D721Med (cell line): ENCODE measurements at regions not wholly inside any gene's neighbourhood (a gene's known extent, or its start where the extent isn't known, plus 50 kb on each side); places are given as distances from the start of the nearest gene placed in this dataset.

Source experiments
- DNase-seq: peaks from one replicate; pipeline ENCODE4 v3.0.0; 2011; ENCODE audit warnings: low spot score; ENCODE audit not compliant: insufficient read length
- FAIRE-seq: peaks from 2 replicates; lab custom pipeline; 2011; peaks lifted over from hg19 to GRCh38; lab: Jason Lieb, UNC
- CTCF ChIP-seq: IDR thresholded peaks from 2 replicates; pipeline ENCODE4 v1.5.1; 2012; ENCODE audit warnings: mild to moderate bottlenecking, control low read depth; ENCODE audit not compliant: insufficient read depth; ENCODE audit errors: missing control alignments

DNA sequence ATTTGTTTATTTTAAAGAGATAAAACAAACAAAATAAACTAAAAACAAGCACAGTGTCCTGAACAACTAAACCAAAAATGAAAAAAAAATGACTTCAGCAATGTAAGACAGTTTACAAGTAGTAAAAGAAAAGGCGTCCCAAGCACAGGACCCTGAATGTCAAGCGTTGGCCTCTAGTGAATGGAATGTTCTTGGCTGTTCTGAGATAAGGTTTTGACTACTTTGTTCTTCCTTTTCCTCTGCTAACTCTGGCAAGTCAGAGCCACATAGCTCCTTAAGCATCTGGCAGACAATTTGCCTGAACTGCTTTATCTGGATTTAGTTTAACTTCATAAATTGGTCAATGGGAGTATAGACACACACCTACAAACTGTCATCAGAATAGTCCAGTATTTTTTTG, 655.2 kb downstream of the ANXA1 start:
- FAIRE-seq (no peak), DNase-seq (no peak)
- no peak for TF ChIP-seq CTCF

DNA sequence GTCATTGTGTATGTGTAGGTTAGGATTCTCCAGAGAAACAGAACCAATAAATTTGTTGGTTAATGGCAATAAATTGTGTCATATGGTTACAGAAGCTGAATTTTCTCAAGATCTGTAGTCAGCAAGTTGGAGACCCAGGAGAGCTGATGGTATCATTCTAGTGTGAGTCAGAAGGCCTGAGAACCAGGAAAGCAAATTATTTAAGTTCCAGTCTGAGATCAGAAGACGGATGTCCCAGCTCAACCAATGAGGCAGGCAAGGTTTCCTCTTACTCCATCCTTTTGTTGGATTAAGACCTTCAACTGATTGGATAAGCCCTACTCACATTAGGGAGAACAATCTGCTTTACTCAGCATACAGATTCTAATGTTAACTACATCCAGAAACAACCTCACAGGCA, 656.3 kb downstream of the ANXA1 start:
- TF ChIP-seq CTCF: no peak
- FAIRE-seq (no peak), DNase-seq (no peak)

DNA sequence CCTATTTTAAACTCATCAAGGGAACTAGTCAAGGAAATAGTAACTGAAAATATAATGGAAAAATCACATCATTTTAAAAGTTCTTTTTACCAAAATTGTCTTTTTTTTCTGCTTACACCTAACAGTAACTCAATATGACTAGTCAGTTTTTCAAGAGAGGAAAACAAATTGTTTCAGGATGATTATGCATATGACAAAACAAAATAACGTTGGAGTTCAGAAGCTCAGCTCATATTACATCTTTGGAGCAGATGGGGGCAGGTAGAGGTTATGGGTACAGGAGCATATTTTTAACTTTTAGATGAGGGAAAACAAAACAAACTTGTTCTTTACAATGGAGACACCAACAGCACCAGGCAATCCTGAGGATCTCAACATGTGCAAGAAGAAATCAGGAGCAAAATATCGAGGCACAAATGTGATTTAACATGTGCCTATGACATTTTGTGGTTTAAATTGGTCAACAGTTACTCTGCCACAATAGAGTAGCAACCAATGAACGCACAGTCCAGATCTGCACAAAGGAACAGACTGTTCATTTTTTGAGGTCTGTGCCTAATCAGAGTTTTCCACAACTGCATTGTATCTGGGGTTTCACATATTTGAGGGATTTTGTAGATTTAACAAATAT, 659.0 kb downstream of the ANXA1 start:
- DNase-seq: no peak
- no peak for FAIRE-seq
- TF ChIP-seq CTCF: no peak

DNA sequence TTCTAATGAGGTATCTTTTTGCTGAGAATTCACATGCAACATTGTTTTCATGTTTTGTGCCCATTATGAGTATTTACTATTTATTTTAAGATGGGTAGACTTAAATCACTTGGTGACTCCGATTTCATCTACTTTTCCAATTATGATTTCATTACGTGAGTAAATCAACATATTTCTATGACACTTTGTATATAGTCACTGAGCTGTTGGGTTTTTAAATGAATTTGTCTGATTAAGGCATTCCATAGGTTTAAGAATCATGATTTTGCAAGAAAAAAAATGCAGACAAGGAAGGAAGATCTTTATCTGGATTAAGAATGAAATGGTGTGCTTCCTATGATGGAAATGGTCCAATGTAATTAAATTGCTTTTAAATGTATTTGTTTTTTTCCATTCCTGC, 661.9 kb downstream of the ANXA1 start:
- TF ChIP-seq CTCF: no peak
- no peak for FAIRE-seq

DNA sequence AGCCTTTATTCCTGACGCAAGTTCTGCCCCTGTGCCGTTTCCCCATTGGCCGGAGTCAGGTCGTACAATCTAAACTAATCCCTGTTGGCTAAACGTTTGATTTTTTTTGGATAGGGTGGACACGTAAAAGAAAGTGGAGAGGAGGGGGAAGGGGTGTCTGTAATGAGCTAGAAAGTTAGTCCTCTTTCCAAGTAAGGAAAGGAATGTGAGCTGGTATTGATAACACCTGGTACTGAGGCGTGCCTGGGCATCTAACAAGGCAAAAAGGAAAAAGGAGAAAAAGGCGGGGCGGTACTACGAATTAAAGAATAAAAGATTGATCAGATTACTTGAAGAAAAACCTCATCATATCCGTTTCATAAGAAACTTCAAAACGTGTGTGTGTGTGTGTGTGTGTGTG, 665.2 kb downstream of the ANXA1 start:
- FAIRE-seq: no peak
- DNase-seq: no peak
- no peak for TF ChIP-seq CTCF

More for the DNA sequence above, 661.9 kb downstream of the ANXA1 start:
- no peak for DNase-seq

GRCh38 chr9:73824671-73825070, 672.5 kb upstream of the RORB start:
- DNase-seq (no peak), FAIRE-seq (no peak)
- no peak for TF ChIP-seq CTCF

- DNase-seq: no peak
- FAIRE-seq: no peak
- TF ChIP-seq CTCF: no peak
Measured at GRCh38 chr9:73838871-73839270, 658.3 kb upstream of the RORB start.
